B cell (primary cell): ENCODE measurements at regions not wholly inside any gene's neighbourhood (a gene's known extent, or its start where the extent isn't known, plus 50 kb on each side); places are given as distances from the start of the nearest gene placed in this dataset.

Experiments used
- ATAC-seq: fragments of 200-7000 bp; cut with Tn5 transposase; one replicate; pipeline ENCODE4 v1.10.0; 2021; ENCODE audit warnings: low read depth, mild to moderate bottlenecking, moderate number of reproducible peaks, moderate library complexity
- CTCF ChIA-PET: fragments of 350-600 bp; sonication (Branson Sonifier 250); formaldehyde crosslinking; loops from one replicate; lab custom pipeline; 2021; ENCODE audit warnings: antibody characterized with exemption, inconsistent platforms; lab: Charles Lee
- POLR2A ChIA-PET: fragments of 350-600 bp; sonication (Branson Sonifier 250); formaldehyde crosslinking; loops from one replicate; lab custom pipeline; 2021; ENCODE audit warnings: antibody characterized with exemption; lab: Charles Lee
- DNase-seq: peaks from one replicate; pipeline ENCODE4 v3.0.0; 2013
- H2AFZ ChIP-seq: 2 replicates; pipeline ENCODE4 v1.6.1; 2012; ENCODE audit warnings: mild to moderate bottlenecking, low read depth, low read length; ENCODE audit not compliant: insufficient read depth, poor library complexity, severe bottlenecking
- H3K27ac ChIP-seq, 2 donors: 1 replicate in 1 of 2; 2 replicates in 1 of 2; pipeline ENCODE4 v1.5.1; 2012 to 2013; ENCODE audit warnings: low read length in 2 of 2, mild to moderate bottlenecking in 2 of 2, moderate library complexity in 1 of 2
- H3K27me3 ChIP-seq, 4 experiments: fragments of 200-600 bp in 1 of 4; sonication (generic) in 1 of 4; replicated peaks in 1 of 4; 1 replicate in 2 of 4; 2 replicates in 2 of 4; pipeline versions ENCODE4 v1.6.1 to v1.7.0; 2013 to 2016; ENCODE audit warnings: low read length in 3 of 4, mild to moderate bottlenecking in 2 of 4, mixed read lengths in 1 of 4, moderate library complexity in 1 of 4; ENCODE audit not compliant: insufficient read depth in 4 of 4, control insufficient read depth in 3 of 4; ENCODE audit errors: control extremely low read depth in 1 of 4
- H3K36me3 ChIP-seq, 2 experiments: replicated peaks in 1 of 2; 1 replicate in 1 of 2; 2 replicates in 1 of 2; pipeline versions ENCODE4 v1.6.1 to v1.7.1; 2013; ENCODE audit warnings: low read length in 1 of 2; ENCODE audit not compliant: insufficient read depth in 2 of 2, control insufficient read depth in 1 of 2; ENCODE audit errors: control extremely low read depth in 1 of 2, extremely low read depth in 1 of 2
- H3K4me1 ChIP-seq, 2 donors: fragments of 200-600 bp in 1 of 2; sonication (generic) in 1 of 2; 1 replicate in 1 of 2; 2 replicates in 1 of 2; pipeline versions ENCODE4 v1.5.1 to v1.6.1; 2013 to 2017; ENCODE audit warnings: low read length in 2 of 2; ENCODE audit not compliant: control insufficient read depth in 2 of 2, insufficient read depth in 2 of 2
- H3K4me2 ChIP-seq: replicated peaks from 2 replicates; pipeline ENCODE3; 2012; ENCODE audit warnings: mild to moderate bottlenecking, low read depth, low read length; ENCODE audit not compliant: poor library complexity, severe bottlenecking
- H3K4me3 ChIP-seq, 5 experiments: fragments of 200-600 bp in 1 of 5; sonication (generic) in 1 of 5; 1 replicate in 3 of 5; 2 replicates in 2 of 5; pipeline versions ENCODE4 v1.5.1 to v1.7.0; 2011 to 2016; ENCODE audit warnings: low read length in 4 of 5, mild to moderate bottlenecking in 4 of 5, low read depth in 2 of 5, control low read depth in 1 of 5, moderate library complexity in 1 of 5; ENCODE audit not compliant: insufficient read depth in 1 of 5; ENCODE audit errors: control extremely low read depth in 1 of 5, extremely low read depth in 1 of 5
- H3K79me2 ChIP-seq: fragments of 200-600 bp; sonication (generic); one replicate; pipeline ENCODE4 v1.6.0; 2016; ENCODE audit warnings: low read length; ENCODE audit not compliant: control insufficient read depth, insufficient read depth
- H3K9ac ChIP-seq: fragments of 200-600 bp; sonication (generic); 2 replicates; pipeline ENCODE4 v1.6.1; 2017; ENCODE audit warnings: mild to moderate bottlenecking, low read length, moderate library complexity
- H3K9me3 ChIP-seq, 3 donors: one replicate each; pipeline versions ENCODE4 v1.6.1 to v1.7.1; 2013; ENCODE audit warnings: low read length in 2 of 3; ENCODE audit not compliant: control insufficient read depth in 2 of 3, insufficient read depth in 1 of 3; ENCODE audit errors: control extremely low read depth in 1 of 3
- H4K20me1 ChIP-seq: 2 replicates; pipeline ENCODE4 v1.6.0; 2012; ENCODE audit warnings: mild to moderate bottlenecking, low read length; ENCODE audit not compliant: insufficient read depth, control insufficient read depth, poor library complexity, severe bottlenecking
- H3K27ac Mint-ChIP-seq: one replicate; pipeline ENCODE4 v1.8.0; 2021; ENCODE audit warnings: mixed read lengths
- H3K27me3 Mint-ChIP-seq: one replicate; pipeline ENCODE4 v1.8.0; 2021; ENCODE audit warnings: mixed read lengths
- H3K4me1 Mint-ChIP-seq: one replicate; pipeline ENCODE4 v1.8.0; 2021; ENCODE audit warnings: mixed read lengths
- H3K4me3 Mint-ChIP-seq: one replicate; pipeline ENCODE4 v1.8.0; 2021; ENCODE audit warnings: mixed read lengths
- H3K9me3 Mint-ChIP-seq: one replicate; pipeline ENCODE4 v1.8.0; 2022; ENCODE audit warnings: mixed read lengths; ENCODE audit not compliant: insufficient read depth
- CTCF ChIP-seq: fragments of 200-600 bp; IDR thresholded peaks from one replicate; pipeline ENCODE4 v1.8.0; 2022; ENCODE audit warnings: antibody characterized with exemption, mild to moderate bottlenecking
- EZH2 ChIP-seq: IDR thresholded peaks from 2 replicates; pipeline ENCODE4 v1.6.1; 2012; ENCODE audit warnings: borderline replicate concordance, low read depth, mild to moderate bottlenecking, moderate library complexity, low read length; ENCODE audit not compliant: insufficient read depth, poor library complexity, severe bottlenecking
- WGBS: methylation state at CpG from one replicate; pipeline ENCODE4 v1.1.5; 2013; ENCODE audit warnings: missing lambda C conversion rate; ENCODE audit not compliant: insufficient coverage; 5-methylcytosine and 5-hydroxymethylcytosine counted together
- intact Hi-C: fragments of 100-400 bp; cut with micrococcal nuclease; formaldehyde crosslinking; loops from one replicate; pipeline ENCODE4 v1.10.0; 2022

GRCh38 chr1:193939585-193939984 lies 753.2 kb upstream of the B3GALT2 start:
- DNase-seq (no peak), ATAC-seq (no peak)
- no peaks in the 10 kb centered on the region for H3K79me2 ChIP-seq
- ChIA-PET POLR2A (no interaction called here), CTCF (no interaction called here)
- no peaks in the 10 kb centered on the region for H3K4me1 ChIP-seq
- H3K9me3 ChIP-seq: peaks cover 0 to 2% (median 0%) of the 10 kb centered on the region in 3 donors
- Mint-ChIP-seq H3K27ac (no peak overlapping the region), H3K4me1 (no peaks in the 10 kb centered on the region), H3K9me3 (no peaks in the 10 kb centered on the region), H3K27me3 (no peaks in the 10 kb centered on the region), H3K4me3 (no peak overlapping the region)
- no peaks in the 10 kb centered on the region for H3K36me3 ChIP-seq
- H3K4me2 ChIP-seq: no peak overlapping the region
- no peak overlapping the region for H2AFZ ChIP-seq
- H3K27ac ChIP-seq: no peak overlapping the region
- 100% methylated on average over 2 of the region's 3 CpGs for WGBS
- intact Hi-C loops: no loop called here
- H3K4me3 ChIP-seq: no peak overlapping the region
- no peak for TF ChIP-seq CTCF
- no peak for TF ChIP-seq EZH2
- no peak overlapping the region for H3K9ac ChIP-seq
- H3K27me3 ChIP-seq: no peaks in the 10 kb centered on the region
- no peaks in the 10 kb centered on the region for H4K20me1 ChIP-seq

GRCh38 chr1:193937308-193937707 lies 750.9 kb upstream of the B3GALT2 start:
- H2AFZ ChIP-seq: no peak overlapping the region
- intact Hi-C loops: no loop called here
- ChIA-PET CTCF (no interaction called here), POLR2A (no interaction called here)
- no peak overlapping the region for H3K9ac ChIP-seq
- no peaks in the 10 kb centered on the region for H3K4me1 ChIP-seq
- H3K9me3 ChIP-seq: no peaks in the 10 kb centered on the region
- no peak overlapping the region for H3K27ac ChIP-seq
- ATAC-seq (no peak), DNase-seq (no peak)
- no peaks in the 10 kb centered on the region for H3K27me3 ChIP-seq
- H3K27ac Mint-ChIP-seq: no peak overlapping the region
- TF ChIP-seq CTCF: no peak
- no peak for TF ChIP-seq EZH2
- H3K4me3 ChIP-seq: no peak overlapping the region
- no peak overlapping the region for H3K4me3 Mint-ChIP-seq
- H3K27me3 Mint-ChIP-seq: no peaks in the 10 kb centered on the region
- H3K36me3 ChIP-seq: no peaks in the 10 kb centered on the region
- H3K9me3 Mint-ChIP-seq: no peaks in the 10 kb centered on the region
- H3K4me2 ChIP-seq: no peak overlapping the region
- no peaks in the 10 kb centered on the region for H4K20me1 ChIP-seq
- H3K4me1 Mint-ChIP-seq: no peaks in the 10 kb centered on the region
- no CpG with 5 or more reads among the region's 1 CpG for WGBS
- no peaks in the 10 kb centered on the region for H3K79me2 ChIP-seq
